GM19351 (cell line): ENCODE measurements at regions not wholly inside any gene's neighbourhood (a gene's known extent, or its start where the extent isn't known, plus 50 kb on each side); places are given as distances from the start of the nearest gene placed in this dataset.

Source experiments
- ATAC-seq: cut with Tn5 transposase; IDR thresholded peaks from one replicate; pipeline ENCODE4 v1.9.1; 2021; ENCODE audit warnings: mild to moderate bottlenecking, moderate library complexity; ENCODE audit not compliant: unreplicated experiment

GRCh38 chr5:173529861-173530260, 86.6 kb downstream of the BOD1 start:
- ATAC-seq: no peak

GRCh38 chr5:173527671-173528070, 88.8 kb downstream of the BOD1 start:
- no peak for ATAC-seq

GRCh38 chr5:173524136-173524535, 92.3 kb downstream of the BOD1 start:
- ATAC-seq: no peak

- ATAC-seq: no peak
Measured at GRCh38 chr5:173523388-173523787, 93.1 kb downstream of the BOD1 start.

- ATAC-seq: no peak
Measured at GRCh38 chr5:173522518-173522917, 93.9 kb downstream of the BOD1 start.

GRCh38 chr5:173518856-173519255, 97.6 kb downstream of the BOD1 start:
- no peak for ATAC-seq

- no peak for ATAC-seq
Measured at GRCh38 chr5:173517648-173518047, 98.8 kb downstream of the BOD1 start.

GRCh38 chr5:173515526-173515925, 100.9 kb downstream of the BOD1 start:
- no peak for ATAC-seq

- no peak for ATAC-seq
Measured at GRCh38 chr5:173514661-173515060, 101.8 kb downstream of the BOD1 start.

- no peak for ATAC-seq
Measured at GRCh38 chr5:173513521-173513991, 102.9 kb downstream of the BOD1 start.

GRCh38 chr5:173512637-173513435, 103.6 kb downstream of the BOD1 start:
- no peak for ATAC-seq

- ATAC-seq: no peak
Measured at GRCh38 chr5:173509060-173509459, 107.4 kb downstream of the BOD1 start.

GRCh38 chr5:173507171-173507570, 109.3 kb downstream of the BOD1 start:
- no peak for ATAC-seq

GRCh38 chr5:173505634-173506033, 110.8 kb downstream of the BOD1 start:
- ATAC-seq: no peak

GRCh38 chr5:173501922-173502321, 114.5 kb downstream of the BOD1 start:
- ATAC-seq: no peak

GRCh38 chr5:173501271-173501670, 115.2 kb downstream of the BOD1 start:
- no peak for ATAC-seq

- ATAC-seq: no peak
Measured at GRCh38 chr5:173500213-173500560, 116.3 kb downstream of the BOD1 start.

GRCh38 chr5:173499471-173500212, 116.8 kb downstream of the BOD1 start:
- ATAC-seq: no peak

- ATAC-seq: no peak
Measured at GRCh38 chr5:173498739-173499470, 117.5 kb downstream of the BOD1 start.

- no peak for ATAC-seq
Measured at GRCh38 chr5:173498286-173498685, 118.2 kb downstream of the BOD1 start.

- ATAC-seq: no peak
Measured at GRCh38 chr5:173497685-173498084, 118.8 kb downstream of the BOD1 start.

- ATAC-seq: no peak
Measured at GRCh38 chr5:173496883-173497255, 119.6 kb downstream of the BOD1 start.
